Smooth muscle cell (in vitro differentiated cells): ENCODE measurements at regions not wholly inside any gene's neighbourhood (a gene's known extent, or its start where the extent isn't known, plus 50 kb on each side); places are given as distances from the start of the nearest gene placed in this dataset.

Experiments used
- DNase-seq: peaks from one replicate; lab custom pipeline; 2025; ENCODE audit not compliant: unreplicated experiment; lab: John Stamatoyannopoulos, UW
- H2AFZ ChIP-seq: fragments of 200-600 bp; sonication (generic); 2 replicates; pipeline ENCODE4 v1.6.0; 2016; ENCODE audit warnings: antibody characterized with exemption, low read depth, mild to moderate bottlenecking
- H3F3A ChIP-seq: fragments of 200-600 bp; sonication (generic); 2 replicates; pipeline ENCODE4 v1.6.0; 2017; ENCODE audit warnings: antibody characterized with exemption, low read depth
- H3K27ac ChIP-seq: fragments of 200-600 bp; sonication (generic); 2 replicates; pipeline ENCODE4 v1.5.1; 2016; ENCODE audit warnings: low read depth, mild to moderate bottlenecking
- H3K27me3 ChIP-seq: fragments of 200-600 bp; sonication (generic); 2 replicates; pipeline ENCODE4 v1.6.1; 2016; ENCODE audit warnings: low read depth, mild to moderate bottlenecking
- H3K36me3 ChIP-seq: fragments of 200-600 bp; sonication (generic); 2 replicates; pipeline ENCODE4 v1.5.1; 2016; ENCODE audit warnings: low read depth
- H3K4me1 ChIP-seq: fragments of 200-600 bp; sonication (generic); 2 replicates; pipeline ENCODE4 v1.5.1; 2016; ENCODE audit warnings: low read depth
- H3K4me2 ChIP-seq: fragments of 200-600 bp; sonication (generic); 2 replicates; pipeline ENCODE4 v1.6.0; 2016; ENCODE audit warnings: mild to moderate bottlenecking
- H3K4me3 ChIP-seq: fragments of 200-600 bp; sonication (generic); 2 replicates; pipeline ENCODE4 v1.5.1; 2016; ENCODE audit warnings: mild to moderate bottlenecking
- H3K79me2 ChIP-seq: fragments of 200-600 bp; sonication (generic); 2 replicates; pipeline ENCODE4 v1.6.0; 2016; ENCODE audit warnings: low read depth, mild to moderate bottlenecking
- H3K9ac ChIP-seq: fragments of 200-600 bp; sonication (generic); 2 replicates; pipeline ENCODE4 v1.6.0; 2016; ENCODE audit warnings: low read depth
- H3K9me3 ChIP-seq: fragments of 200-600 bp; sonication (generic); replicated peaks from 2 replicates; pipeline ENCODE4 v1.5.1; 2016; ENCODE audit warnings: low read depth
- H4K20me1 ChIP-seq: fragments of 200-600 bp; sonication (generic); 2 replicates; pipeline ENCODE4 v1.6.0; 2016; ENCODE audit warnings: low read depth
- CTCF ChIP-seq: fragments of 200-600 bp; sonication (generic); IDR thresholded peaks from 2 replicates; pipeline ENCODE4 v1.5.1; 2017; ENCODE audit warnings: borderline replicate concordance, mild to moderate bottlenecking, antibody characterized with exemption; ENCODE audit not compliant: insufficient read depth, poor library complexity, severe bottlenecking
- WGBS: methylation state at CpG from one replicate; pipeline ENCODE4 v1.1.7; 2016; ENCODE audit warnings: low lambda C conversion rate; 5-methylcytosine and 5-hydroxymethylcytosine counted together

GRCh38 chr4:83728191-83728590, 192.3 kb downstream of the GPAT3 start:
- Histone ChIP-seq H3K4me1 (no peaks in the 10 kb centered on the region), H3K4me3 (no peak overlapping the region), H3K27ac (no peak overlapping the region), H2AFZ (no peak overlapping the region), H3K27me3 (no peaks in the 10 kb centered on the region), H3K9me3 (no peaks in the 10 kb centered on the region), H3K79me2 (no peaks in the 10 kb centered on the region), H3K9ac (no peak overlapping the region), H3K4me2 (no peak overlapping the region), H4K20me1 (no peaks in the 10 kb centered on the region), H3F3A (no peaks in the 10 kb centered on the region), H3K36me3 (no peaks in the 10 kb centered on the region)
- DNase-seq, result no peak
- TF ChIP-seq CTCF, result no peak

- TF ChIP-seq CTCF, result no peak
- no peaks in the 10 kb centered on the region for H4K20me1 ChIP-seq
- no peaks in the 10 kb centered on the region for H3K79me2 ChIP-seq
- no peak overlapping the region for H3K27ac ChIP-seq
- no peaks in the 10 kb centered on the region for H3K36me3 ChIP-seq
- H2AFZ ChIP-seq, result no peak overlapping the region
- no peak for DNase-seq
- H3F3A ChIP-seq, result no peaks in the 10 kb centered on the region
- no peaks in the 10 kb centered on the region for H3K4me1 ChIP-seq
- 91% methylated on average over 6 of the region's 6 CpGs for WGBS
- H3K27me3 ChIP-seq, result no peaks in the 10 kb centered on the region
- no peaks in the 10 kb centered on the region for H3K9me3 ChIP-seq
- H3K4me3 ChIP-seq, result no peak overlapping the region
- no peak overlapping the region for H3K4me2 ChIP-seq
- no peak overlapping the region for H3K9ac ChIP-seq
Observed at GRCh38 chr4:83725336-83726085, 189.6 kb downstream of the GPAT3 start.

GRCh38 chr4:83724485-83725335, 188.8 kb downstream of the GPAT3 start:
- no peaks in the 10 kb centered on the region for H3K9me3 ChIP-seq
- H2AFZ ChIP-seq, result no peak overlapping the region
- DNase-seq, result no peak
- no peak overlapping the region for H3K4me2 ChIP-seq
- no peaks in the 10 kb centered on the region for H3F3A ChIP-seq
- no peaks in the 10 kb centered on the region for H3K79me2 ChIP-seq
- 90% methylated on average over 14 of the region's 14 CpGs for WGBS
- H3K36me3 ChIP-seq, result no peaks in the 10 kb centered on the region
- H3K9ac ChIP-seq, result no peak overlapping the region
- no peak overlapping the region for H3K27ac ChIP-seq
- H4K20me1 ChIP-seq, result no peaks in the 10 kb centered on the region
- H3K27me3 ChIP-seq, result no peaks in the 10 kb centered on the region
- TF ChIP-seq CTCF, result no peak
- H3K4me1 ChIP-seq, result no peaks in the 10 kb centered on the region
- H3K4me3 ChIP-seq, result no peak overlapping the region
